IMR-90 (cell line): ENCODE measurements at regions not wholly inside any gene's neighbourhood (a gene's known extent, or its start where the extent isn't known, plus 50 kb on each side); places are given as distances from the start of the nearest gene placed in this dataset.

Experiments
- ATAC-seq: fragments of 200-7000 bp; cut with Tn5 transposase; 2 replicates; pipeline ENCODE4 v1.9.1; 2020; ENCODE audit warnings: low read depth, mild to moderate bottlenecking, moderate library complexity
- BruUV-seq: library from RNA; stranded (reverse); fragments of 400-500 nt; replicated peaks from 2 replicates; lab custom pipeline; 2021; lab: Mats Ljungman, UMichigan
- CTCF ChIA-PET: fragments of 300-600 bp; formaldehyde crosslinking; extraction: SDS; loops from one replicate; lab custom pipeline; 2021; ENCODE audit warnings: antibody characterized with exemption; lab: Yijun Ruan, JAX
- POLR2A ChIA-PET: fragments of 300-600 bp; sonication (Branson Sonifier 250); formaldehyde crosslinking; loops from one replicate; lab custom pipeline; 2022; ENCODE audit warnings: antibody characterized with exemption; ENCODE audit not compliant: unreplicated experiment; lab: Charles Lee
- DNase-seq: peaks from one replicate; pipeline ENCODE4 v3.0.0; 2013
- H2AFZ ChIP-seq: replicated peaks from 2 replicates; pipeline ENCODE3; 2013; ENCODE audit warnings: low read length, mild to moderate bottlenecking; ENCODE audit not compliant: poor library complexity
- H2AK5ac ChIP-seq: 2 replicates; pipeline ENCODE4 v1.6.1; 2013; ENCODE audit warnings: low read depth, low read length, inconsistent platforms
- H2AK9ac ChIP-seq: replicated peaks from 2 replicates; pipeline ENCODE3; 2013; ENCODE audit warnings: mild to moderate bottlenecking, low read depth, low read length, moderate library complexity; ENCODE audit not compliant: poor library complexity
- H2BK120ac ChIP-seq: 2 replicates; pipeline ENCODE4 v1.6.1; 2013; ENCODE audit warnings: low read depth, low read length, inconsistent platforms
- H2BK15ac ChIP-seq: 3 replicates; pipeline ENCODE4 v1.6.1; 2013; ENCODE audit warnings: low read depth, low read length, inconsistent platforms
- H2BK20ac ChIP-seq: 2 replicates; pipeline ENCODE4 v1.6.1; 2013; ENCODE audit warnings: low read depth, mild to moderate bottlenecking, inconsistent platforms, low read length, moderate library complexity
- H2BK5ac ChIP-seq: 2 replicates; pipeline ENCODE4 v1.6.1; 2013; ENCODE audit warnings: mild to moderate bottlenecking, low read depth, low read length, inconsistent platforms; ENCODE audit not compliant: poor library complexity, severe bottlenecking
- H3K14ac ChIP-seq: replicated peaks from 2 replicates; pipeline ENCODE4 v1.6.1; 2013; ENCODE audit warnings: low read depth, low read length, inconsistent platforms
- H3K18ac ChIP-seq: 2 replicates; pipeline ENCODE4 v1.6.1; 2013; ENCODE audit warnings: low read depth, low read length, control low read depth
- H3K23ac ChIP-seq: 2 replicates; pipeline ENCODE4 v1.6.1; 2013; ENCODE audit warnings: low read depth, low read length, inconsistent platforms
- H3K27ac ChIP-seq: 2 replicates; pipeline ENCODE4 v1.5.1; 2013; ENCODE audit warnings: mild to moderate bottlenecking, control low read depth, low read length; ENCODE audit not compliant: insufficient read depth
- H3K27me3 ChIP-seq: 2 replicates; pipeline ENCODE4 v1.6.1; 2013; ENCODE audit warnings: low read length; ENCODE audit not compliant: control insufficient read depth, insufficient read depth
- H3K36me3 ChIP-seq: 2 replicates; pipeline ENCODE4 v1.6.1; 2013; ENCODE audit warnings: low read length, mixed read lengths; ENCODE audit not compliant: control insufficient read depth, insufficient read depth
- H3K4ac ChIP-seq: 2 replicates; pipeline ENCODE4 v1.6.1; 2013; ENCODE audit warnings: low read depth, low read length, inconsistent platforms
- H3K4me1 ChIP-seq: 2 replicates; pipeline ENCODE4 v1.6.1; 2013; ENCODE audit warnings: low read length, mixed read lengths; ENCODE audit not compliant: control insufficient read depth, insufficient read depth
- H3K4me2 ChIP-seq: 2 replicates; pipeline ENCODE4 v1.6.1; 2013; ENCODE audit warnings: low read depth, mild to moderate bottlenecking, control low read depth, low read length, moderate library complexity
- H3K4me3 ChIP-seq: 2 replicates; pipeline ENCODE4 v1.5.1; 2013; ENCODE audit warnings: low read depth, mild to moderate bottlenecking, control low read depth, low read length, moderate library complexity; ENCODE audit not compliant: insufficient read depth
- H3K56ac ChIP-seq: 2 replicates; pipeline ENCODE4 v1.6.1; 2013; ENCODE audit warnings: low read length, inconsistent platforms; ENCODE audit not compliant: insufficient read depth; ENCODE audit errors: extremely low read depth
- H3K79me1 ChIP-seq, 2 experiments: 2 replicates each; pipeline ENCODE4 v1.6.1; 2013; ENCODE audit warnings: low read length in 2 of 2, inconsistent platforms in 1 of 2, low read depth in 1 of 2
- H3K9ac ChIP-seq: 2 replicates; pipeline ENCODE4 v1.6.1; 2013; ENCODE audit warnings: low read depth, low read length, control low read depth
- H3K9me1 ChIP-seq: 2 replicates; pipeline ENCODE4 v1.6.1; 2013; ENCODE audit warnings: low read length, inconsistent platforms; ENCODE audit not compliant: insufficient read depth
- H3K9me3 ChIP-seq: 2 replicates; pipeline ENCODE4 v1.6.1; 2013; ENCODE audit warnings: low read length; ENCODE audit not compliant: control insufficient read depth, insufficient read depth
- H4K20me1 ChIP-seq: 2 replicates; pipeline ENCODE4 v1.6.1; 2013; ENCODE audit warnings: low read length, inconsistent platforms; ENCODE audit not compliant: insufficient read depth
- H4K5ac ChIP-seq: 2 replicates; pipeline ENCODE4 v1.6.1; 2013; ENCODE audit warnings: mild to moderate bottlenecking, low read depth, low read length, control low read depth
- H4K8ac ChIP-seq, 2 experiments: 2 replicates each; pipeline ENCODE4 v1.6.1; 2013; ENCODE audit warnings: low read depth in 2 of 2, low read length in 2 of 2, control low read depth in 1 of 2, inconsistent platforms in 1 of 2
- H4K91ac ChIP-seq: 2 replicates; pipeline ENCODE4 v1.6.1; 2013; ENCODE audit warnings: low read depth, low read length, inconsistent platforms; ENCODE audit not compliant: insufficient read depth
- BHLHE40 ChIP-seq: fragments of 150-350 bp; IDR thresholded peaks from 2 replicates; pipeline ENCODE4 v1.6.1; 2016; ENCODE audit warnings: mild to moderate bottlenecking, low read depth, low read length
- CEBPB ChIP-seq: IDR thresholded peaks from 2 replicates; pipeline ENCODE4 v1.6.1; 2012; ENCODE audit warnings: low read depth, low read length, improper control_type of control experiment
- CHD1 ChIP-seq: IDR thresholded peaks from 2 replicates; pipeline ENCODE4 v1.6.1; 2012; ENCODE audit warnings: low read depth, low read length, improper control_type of control experiment
- CTCF ChIP-seq: conservative IDR thresholded peaks from 2 replicates; pipeline ENCODE4 v1.5.1; 2012; ENCODE audit warnings: mild to moderate bottlenecking, low read depth, low read length, improper control_type of control experiment
- ELK1 ChIP-seq: fragments of 150-350 bp; IDR thresholded peaks from 2 replicates; pipeline ENCODE4 v1.6.1; 2016; ENCODE audit warnings: low read depth, mild to moderate bottlenecking, low read length, moderate library complexity, borderline replicate concordance
- FOS ChIP-seq: fragments of 150-350 bp; IDR thresholded peaks from 2 replicates; pipeline ENCODE4 v1.6.1; 2016; ENCODE audit warnings: low read depth, low read length
- MAFK ChIP-seq: IDR thresholded peaks from 2 replicates; pipeline ENCODE4 v1.6.1; 2012; ENCODE audit warnings: low read depth, low read length, improper control_type of control experiment
- MAZ ChIP-seq: IDR thresholded peaks from 2 replicates; pipeline ENCODE4 v1.6.1; 2012; ENCODE audit warnings: low read depth, mild to moderate bottlenecking, low read length, improper control_type of control experiment, moderate library complexity, borderline replicate concordance
- MXI1 ChIP-seq: IDR thresholded peaks from 2 replicates; pipeline ENCODE4 v1.6.1; 2012; ENCODE audit warnings: low read depth, mild to moderate bottlenecking, low read length, moderate library complexity, borderline replicate concordance
- NFE2L2 ChIP-seq: fragments of 150-350 bp; IDR thresholded peaks from 2 replicates; pipeline ENCODE4 v1.6.1; 2016; ENCODE audit warnings: low read depth, mild to moderate bottlenecking, low read length
- POLR2A ChIP-seq: IDR thresholded peaks from 2 replicates; pipeline ENCODE4 v1.6.1; 2012; ENCODE audit warnings: mild to moderate bottlenecking, low read depth, low read length
- RAD21 ChIP-seq: IDR thresholded peaks from 2 replicates; pipeline ENCODE4 v1.6.1; 2012; ENCODE audit warnings: low read length, improper control_type of control experiment
- RCOR1 ChIP-seq: IDR thresholded peaks from 2 replicates; pipeline ENCODE4 v1.6.1; 2012; ENCODE audit warnings: mild to moderate bottlenecking, low read length, improper control_type of control experiment; ENCODE audit not compliant: insufficient replicate concordance
- RFX5 ChIP-seq: IDR thresholded peaks from 2 replicates; pipeline ENCODE4 v1.8.0; 2012; ENCODE audit warnings: low read depth, mild to moderate bottlenecking, low read length, moderate library complexity
- SMC3 ChIP-seq: fragments of 150-350 bp; IDR thresholded peaks from 2 replicates; pipeline ENCODE4 v1.6.1; 2016; ENCODE audit warnings: low read depth, mild to moderate bottlenecking, antibody characterized with exemption, low read length, moderate library complexity
- USF2 ChIP-seq: fragments of 150-350 bp; IDR thresholded peaks from 2 replicates; pipeline ENCODE4 v1.6.1; 2017; ENCODE audit warnings: mild to moderate bottlenecking, antibody characterized with exemption, low read length, low read depth
- WGBS, 2 experiments: methylation state at CpG; one replicate each; pipeline versions ENCODE4 v1.1.5 to v1.1.7; 2013; ENCODE audit warnings: missing lambda C conversion rate in 2 of 2; ENCODE audit not compliant: insufficient read length in 1 of 2; ENCODE audit errors: extremely low coverage in 2 of 2; 5-methylcytosine and 5-hydroxymethylcytosine counted together
- dilution Hi-C: fragments of 300-500 bp; cut with HindIII; formaldehyde crosslinking; loops from one replicate; pipeline ENCODE4 v1.14.3; 2018; ENCODE audit warnings: low sequenced_read_pairs; ENCODE audit not compliant: unreplicated experiment
- in situ Hi-C: fragments of 300-500 bp; cut with MboI; formaldehyde crosslinking; loops from 3 replicates; pipeline ENCODE4 v1.14.3; 2019; ENCODE audit warnings: low sequenced_read_pairs, inconsistent platforms, mixed read lengths
- intact Hi-C: fragments of 100-400 bp; cut with micrococcal nuclease; formaldehyde crosslinking; loops from 2 replicates; pipeline ENCODE4 v1.10.0; 2022

DNA sequence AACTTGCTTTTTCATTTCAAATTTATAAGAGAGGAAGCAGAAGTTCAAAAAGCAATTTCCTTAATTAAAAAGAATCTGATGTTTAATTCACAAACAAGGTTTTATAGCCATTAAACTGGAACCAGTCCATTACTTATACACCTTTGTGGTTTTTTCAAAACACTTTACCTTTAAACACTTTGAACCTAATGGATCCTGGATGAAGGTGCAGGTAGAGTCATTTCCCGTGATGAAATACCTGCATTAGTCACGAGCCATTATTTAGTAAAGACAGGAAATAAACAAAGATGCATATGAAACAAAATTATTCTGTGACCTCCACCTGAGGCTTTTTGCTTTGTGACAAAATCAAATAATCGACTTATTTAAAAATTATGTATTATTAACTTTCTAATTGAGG lies 341.7 kb upstream of the UBE2E2 start:
- in situ Hi-C loops: no loop called here
- Histone ChIP-seq H3K36me3 (no peaks in the 10 kb centered on the region), H3K23ac (no peak overlapping the region), H3K9me3 (no peaks in the 10 kb centered on the region), H2AK5ac (no peak overlapping the region), H3K4me3 (no peak overlapping the region), H3K79me1 (no peaks in the 10 kb centered on the region), H2BK120ac (no peak overlapping the region), H3K27me3 (no peaks in the 10 kb centered on the region), H3K4ac (no peak overlapping the region), H4K8ac (no peak overlapping the region), H3K9ac (no peak overlapping the region), H3K56ac (no peak overlapping the region), H4K5ac (no peak overlapping the region), H3K27ac (no peak overlapping the region), H2AFZ (no peak overlapping the region), H3K4me2 (no peak overlapping the region), H4K91ac (no peak overlapping the region), H3K4me1 (no peaks in the 10 kb centered on the region), H3K14ac (no peak overlapping the region), H2BK5ac (no peak overlapping the region), H3K9me1 (no peaks in the 10 kb centered on the region), H4K20me1 (no peaks in the 10 kb centered on the region), H3K18ac (no peak overlapping the region), H2BK20ac (no peak overlapping the region), H2AK9ac (no peak overlapping the region), H2BK15ac (no peak overlapping the region)
- dilution Hi-C loops: no loop called here
- no CpG with 5 or more reads among the region's 3 CpGs for WGBS, 2 experiments
- no TSS peak for BruUV-seq
- ChIA-PET CTCF (no interaction called here), POLR2A (no interaction called here)
- ATAC-seq (no peak), DNase-seq (no peak)
- TF ChIP-seq ELK1 (no peak), RCOR1 (no peak), CEBPB (no peak), SMC3 (no peak), POLR2A (no peak), MAFK (no peak), CTCF (no peak), NFE2L2 (no peak), MAZ (no peak), RFX5 (no peak), MXI1 (no peak), RAD21 (no peak), FOS (no peak), BHLHE40 (no peak), USF2 (no peak), CHD1 (no peak)
- intact Hi-C loops: no loop called here
